GM10248 (cell line): ENCODE measurements at regions not wholly inside any gene's neighbourhood (a gene's known extent, or its start where the extent isn't known, plus 50 kb on each side); places are given as distances from the start of the nearest gene placed in this dataset.

Source experiments
- CTCF ChIA-PET: fragments of 300-600 bp; sonication (Branson Sonifier 250); formaldehyde crosslinking; extraction: SDS; loops from one replicate; lab custom pipeline; 2021; ENCODE audit warnings: antibody characterized with exemption; lab: Yijun Ruan, JAX
- POLR2A ChIA-PET: fragments of 350-650 bp; sonication (Branson Sonifier 250); formaldehyde crosslinking; extraction: SDS; loops from one replicate; lab custom pipeline; 2020; ENCODE audit warnings: antibody characterized with exemption; lab: Yijun Ruan, JAX
- DNase-seq: peaks from one replicate; pipeline ENCODE4 v3.0.0; 2012; ENCODE audit errors: extremely low spot score
- CTCF ChIP-seq: IDR thresholded peaks from 2 replicates; pipeline ENCODE4 v1.5.1; 2012; ENCODE audit warnings: mild to moderate bottlenecking, low read depth; ENCODE audit errors: extremely low read depth, missing control alignments, control extremely low read depth

GRCh38 chr11:95577716-95578460 lies 211.7 kb downstream of the FAM76B start:
- TF ChIP-seq CTCF, result no peak
- DNase-seq, result no peak
- POLR2A ChIA-PET, result no interaction called here
- CTCF ChIA-PET, result interaction anchor here (1.0 to 2.2 kb wide), 3 partner anchors 14 to 18 kb away, joined by 5 to 7 read pairs (median 6); no protein-coding TSS in a partner anchor

GRCh38 chr11:95576146-95576845 lies 213.3 kb downstream of the FAM76B start:
- CTCF ChIA-PET, result interaction anchor here (1.1 to 2.2 kb wide), 3 partner anchors 20 to 32 kb away, joined by 3 to 7 read pairs (median 5); no protein-coding TSS in a partner anchor
- no peak for DNase-seq
- no peak for TF ChIP-seq CTCF
- POLR2A ChIA-PET, result no interaction called here

- no peak for TF ChIP-seq CTCF
- no peak for DNase-seq
- ChIA-PET CTCF (interaction anchor here (1.1 to 2.2 kb wide), 3 partner anchors 21 to 31 kb away, joined by 3 to 7 read pairs (median 5); no protein-coding TSS in a partner anchor), POLR2A (no interaction called here)
Observed at GRCh38 chr11:95575517-95575916, 214.1 kb downstream of the FAM76B start.

- ChIA-PET CTCF (interaction anchor here (1.6 kb wide), 1 partner anchor 9 kb away, joined by 3 read pairs; no protein-coding TSS in a partner anchor), POLR2A (no interaction called here)
- no peak for DNase-seq
Observed at GRCh38 chr11:95571718-95572260, 217.8 kb downstream of the FAM76B start.

GRCh38 chr11:95570845-95571244 lies 218.7 kb downstream of the FAM76B start:
- CTCF ChIA-PET, result interaction anchor here (1.6 kb wide), 1 partner anchor 8 kb away, joined by 3 read pairs; no protein-coding TSS in a partner anchor
- no peak for TF ChIP-seq CTCF
- DNase-seq, result no peak
- POLR2A ChIA-PET, result no interaction called here

More at GRCh38 chr11:95571718-95572260, 217.8 kb downstream of the FAM76B start:
- no peak for TF ChIP-seq CTCF

- DNase-seq, result no peak
- no peak for TF ChIP-seq CTCF
- POLR2A ChIA-PET, result no interaction called here
Observed at GRCh38 chr11:95569207-95569606, 220.4 kb downstream of the FAM76B start.

More at GRCh38 chr11:95569207-95569606, 220.4 kb downstream of the FAM76B start:
- CTCF ChIA-PET, result no interaction called here
